ENCODE measurements at regions not wholly inside any gene's neighbourhood (a gene's known extent, or its start where the extent isn't known, plus 50 kb on each side); places are given as distances from the start of the nearest gene placed in this dataset.

DNA sequence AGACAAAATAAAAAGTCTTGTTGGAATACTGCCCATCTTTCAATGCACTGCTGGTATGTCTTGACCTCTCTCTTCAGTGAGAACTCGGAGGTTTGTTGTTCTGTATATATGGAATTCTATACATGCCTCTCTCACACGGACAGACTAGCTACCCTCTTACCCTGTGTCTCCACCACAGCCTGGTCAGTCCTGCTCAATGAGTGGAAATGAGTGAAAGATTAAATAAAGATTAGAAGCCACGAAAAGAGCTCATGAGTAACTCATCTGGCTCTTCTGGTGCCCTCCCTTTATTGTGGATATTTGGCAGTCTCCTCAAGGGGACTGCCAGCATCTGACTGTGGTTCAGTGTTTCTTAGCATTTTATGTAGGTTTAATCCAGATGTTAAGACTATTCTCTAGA is 262.8 kb upstream of the MAP3K7 start:
- TF ChIP-seq YY1 (IDR thresholded peaks at IDR 0.05) (no peak), EGR1 (IDR thresholded peaks at IDR 0.05; ENCODE audit: low read depth in 2 of 2) (no peak), SP1 (IDR thresholded peaks at IDR 0.05) (no peak), RAD21 (IDR thresholded peaks at IDR 0.05) (no peak)
- TF ChIP-seq, protein P1, sequence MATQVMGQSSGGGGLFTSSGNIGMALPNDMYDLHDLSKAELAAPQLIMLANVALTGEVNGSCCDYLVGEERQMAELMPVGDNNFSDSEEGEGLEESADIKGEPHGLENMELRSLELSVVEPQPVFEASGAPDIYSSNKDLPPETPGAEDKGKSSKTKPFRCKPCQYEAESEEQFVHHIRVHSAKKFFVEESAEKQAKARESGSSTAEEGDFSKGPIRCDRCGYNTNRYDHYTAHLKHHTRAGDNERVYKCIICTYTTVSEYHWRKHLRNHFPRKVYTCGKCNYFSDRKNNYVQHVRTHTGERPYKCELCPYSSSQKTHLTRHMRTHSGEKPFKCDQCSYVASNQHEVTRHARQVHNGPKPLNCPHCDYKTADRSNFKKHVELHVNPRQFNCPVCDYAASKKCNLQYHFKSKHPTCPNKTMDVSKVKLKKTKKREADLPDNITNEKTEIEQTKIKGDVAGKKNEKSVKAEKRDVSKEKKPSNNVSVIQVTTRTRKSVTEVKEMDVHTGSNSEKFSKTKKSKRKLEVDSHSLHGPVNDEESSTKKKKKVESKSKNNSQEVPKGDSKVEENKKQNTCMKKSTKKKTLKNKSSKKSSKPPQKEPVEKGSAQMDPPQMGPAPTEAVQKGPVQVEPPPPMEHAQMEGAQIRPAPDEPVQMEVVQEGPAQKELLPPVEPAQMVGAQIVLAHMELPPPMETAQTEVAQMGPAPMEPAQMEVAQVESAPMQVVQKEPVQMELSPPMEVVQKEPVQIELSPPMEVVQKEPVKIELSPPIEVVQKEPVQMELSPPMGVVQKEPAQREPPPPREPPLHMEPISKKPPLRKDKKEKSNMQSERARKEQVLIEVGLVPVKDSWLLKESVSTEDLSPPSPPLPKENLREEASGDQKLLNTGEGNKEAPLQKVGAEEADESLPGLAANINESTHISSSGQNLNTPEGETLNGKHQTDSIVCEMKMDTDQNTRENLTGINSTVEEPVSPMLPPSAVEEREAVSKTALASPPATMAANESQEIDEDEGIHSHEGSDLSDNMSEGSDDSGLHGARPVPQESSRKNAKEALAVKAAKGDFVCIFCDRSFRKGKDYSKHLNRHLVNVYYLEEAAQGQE (IDR thresholded peaks at IDR 0.05), result no peak
- TF ChIP-seq, protein P2, sequence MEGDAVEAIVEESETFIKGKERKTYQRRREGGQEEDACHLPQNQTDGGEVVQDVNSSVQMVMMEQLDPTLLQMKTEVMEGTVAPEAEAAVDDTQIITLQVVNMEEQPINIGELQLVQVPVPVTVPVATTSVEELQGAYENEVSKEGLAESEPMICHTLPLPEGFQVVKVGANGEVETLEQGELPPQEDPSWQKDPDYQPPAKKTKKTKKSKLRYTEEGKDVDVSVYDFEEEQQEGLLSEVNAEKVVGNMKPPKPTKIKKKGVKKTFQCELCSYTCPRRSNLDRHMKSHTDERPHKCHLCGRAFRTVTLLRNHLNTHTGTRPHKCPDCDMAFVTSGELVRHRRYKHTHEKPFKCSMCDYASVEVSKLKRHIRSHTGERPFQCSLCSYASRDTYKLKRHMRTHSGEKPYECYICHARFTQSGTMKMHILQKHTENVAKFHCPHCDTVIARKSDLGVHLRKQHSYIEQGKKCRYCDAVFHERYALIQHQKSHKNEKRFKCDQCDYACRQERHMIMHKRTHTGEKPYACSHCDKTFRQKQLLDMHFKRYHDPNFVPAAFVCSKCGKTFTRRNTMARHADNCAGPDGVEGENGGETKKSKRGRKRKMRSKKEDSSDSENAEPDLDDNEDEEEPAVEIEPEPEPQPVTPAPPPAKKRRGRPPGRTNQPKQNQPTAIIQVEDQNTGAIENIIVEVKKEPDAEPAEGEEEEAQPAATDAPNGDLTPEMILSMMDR (IDR thresholded peaks at IDR 0.05; ENCODE audit: low read depth, low read length, missing input control), result no peak
- TF ChIP-seq, protein P3, sequence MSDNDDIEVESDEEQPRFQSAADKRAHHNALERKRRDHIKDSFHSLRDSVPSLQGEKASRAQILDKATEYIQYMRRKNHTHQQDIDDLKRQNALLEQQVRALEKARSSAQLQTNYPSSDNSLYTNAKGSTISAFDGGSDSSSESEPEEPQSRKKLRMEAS (IDR thresholded peaks at IDR 0.05), result no peak
- TF ChIP-seq, protein P4, sequence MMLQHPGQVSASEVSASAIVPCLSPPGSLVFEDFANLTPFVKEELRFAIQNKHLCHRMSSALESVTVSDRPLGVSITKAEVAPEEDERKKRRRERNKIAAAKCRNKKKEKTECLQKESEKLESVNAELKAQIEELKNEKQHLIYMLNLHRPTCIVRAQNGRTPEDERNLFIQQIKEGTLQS (IDR thresholded peaks at IDR 0.05), result no peak

Data from liver (tissue), 3 donors.